ENCODE measurements at regions not wholly inside any gene's neighbourhood (a gene's known extent, or its start where the extent isn't known, plus 50 kb on each side); places are given as distances from the start of the nearest gene placed in this dataset.

DNA sequence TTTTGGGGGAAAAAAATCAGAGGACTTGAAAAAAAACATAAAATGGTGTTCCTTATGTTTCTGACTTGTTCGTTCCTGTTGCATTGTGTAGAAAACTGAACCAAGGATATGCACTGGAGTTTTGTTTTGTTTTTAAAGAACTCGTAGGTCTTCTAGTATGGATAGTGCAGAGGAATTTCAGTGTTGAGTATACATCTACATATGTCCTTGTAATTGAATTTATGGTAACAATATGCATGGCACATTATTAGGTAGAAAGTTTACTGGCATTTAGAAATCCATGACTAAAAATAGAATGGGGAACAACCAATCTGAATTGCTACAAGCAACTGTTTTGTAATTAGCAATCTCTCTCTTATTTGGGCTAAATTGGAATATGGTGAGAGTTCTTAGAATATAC is 188.3 kb upstream of the ZRANB2 start:
- DNase-seq (ENCODE audit: low read depth in 4 of 4, low spot score in 2 of 4), result no peak

DNA sequence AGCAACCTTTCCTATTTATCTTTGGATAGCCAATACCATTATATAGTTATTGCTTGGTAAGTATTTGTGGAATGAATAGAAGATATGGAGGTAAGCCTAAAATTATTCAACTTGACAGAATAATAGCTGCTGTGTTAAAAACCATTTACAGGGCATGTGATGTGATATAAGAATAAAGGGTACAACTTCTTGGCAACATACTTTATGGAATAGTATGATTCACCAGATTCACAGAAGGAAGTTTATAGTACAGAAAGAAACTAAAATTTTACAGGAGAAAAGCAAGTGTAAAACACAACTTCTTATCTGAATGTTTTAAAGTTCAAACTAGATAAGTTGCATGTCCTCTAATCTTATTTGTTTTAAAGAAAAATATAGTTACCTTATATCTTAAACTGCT is 186.4 kb upstream of the ZRANB2 start:
- no peak for DNase-seq (ENCODE audit: low read depth in 4 of 4, low spot score in 2 of 4)

DNA sequence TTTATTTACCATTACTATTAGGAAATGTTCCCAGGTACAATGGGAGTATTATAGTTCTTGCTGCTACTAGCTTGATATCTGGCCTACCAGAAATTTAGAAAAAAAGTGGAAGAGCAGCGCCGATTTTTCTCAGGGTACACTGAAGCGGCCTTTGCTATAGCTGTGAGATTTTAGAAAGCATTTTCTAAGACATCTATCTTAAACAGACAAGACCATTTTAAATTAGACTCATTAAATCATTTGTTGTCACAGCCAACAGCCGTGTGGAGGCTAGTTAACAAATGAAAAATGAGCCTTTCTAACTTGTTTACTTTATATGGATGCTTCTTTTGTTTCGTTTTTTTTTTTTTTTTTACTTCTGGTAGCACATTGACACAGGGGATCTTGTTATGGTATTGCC is 183.2 kb upstream of the ZRANB2 start:
- no peak for DNase-seq (ENCODE audit: low read depth in 4 of 4, low spot score in 2 of 4)

DNA sequence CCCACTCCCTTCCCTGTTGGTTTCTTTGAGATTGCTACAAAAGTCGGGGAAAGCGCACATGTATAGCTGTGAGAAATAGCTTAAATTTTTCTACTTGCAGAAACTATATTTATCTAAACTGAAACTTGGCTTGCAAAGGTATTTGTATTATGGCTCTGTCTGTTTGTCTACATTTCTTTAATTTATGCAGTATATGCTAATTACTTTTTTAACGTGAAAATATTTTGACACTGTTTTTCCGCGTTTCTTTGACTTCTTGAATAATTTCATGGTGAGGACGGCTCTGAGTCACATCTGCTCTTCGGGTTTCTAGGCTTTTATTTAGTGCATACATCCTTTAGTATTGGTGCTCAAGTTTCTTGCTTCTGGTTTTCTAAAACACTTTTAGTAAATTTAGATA is 182.1 kb upstream of the ZRANB2 start:
- DNase-seq (ENCODE audit: low read depth in 4 of 4, low spot score in 2 of 4), result no peak

DNA sequence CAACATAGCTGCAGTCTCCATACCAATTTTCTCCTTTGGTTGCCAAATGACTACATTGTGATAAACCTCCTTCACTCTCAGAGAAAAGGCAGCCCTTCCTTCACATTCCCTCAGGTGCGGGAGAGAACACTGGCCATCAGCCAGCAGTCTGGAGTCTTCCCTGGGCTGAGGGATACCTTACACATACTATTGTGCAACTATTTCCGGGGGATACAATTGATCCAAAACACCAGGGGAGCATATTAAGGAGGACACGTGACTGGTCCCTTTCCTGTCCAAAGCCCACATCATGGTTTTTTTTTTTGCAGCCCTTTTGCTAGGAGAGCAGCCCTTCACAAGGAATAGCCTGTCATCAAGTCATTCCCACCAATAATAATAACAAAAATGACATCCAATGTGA is 172.1 kb upstream of the ZRANB2 start:
- no peak for DNase-seq (ENCODE audit: low read depth in 4 of 4, low spot score in 2 of 4)

DNA sequence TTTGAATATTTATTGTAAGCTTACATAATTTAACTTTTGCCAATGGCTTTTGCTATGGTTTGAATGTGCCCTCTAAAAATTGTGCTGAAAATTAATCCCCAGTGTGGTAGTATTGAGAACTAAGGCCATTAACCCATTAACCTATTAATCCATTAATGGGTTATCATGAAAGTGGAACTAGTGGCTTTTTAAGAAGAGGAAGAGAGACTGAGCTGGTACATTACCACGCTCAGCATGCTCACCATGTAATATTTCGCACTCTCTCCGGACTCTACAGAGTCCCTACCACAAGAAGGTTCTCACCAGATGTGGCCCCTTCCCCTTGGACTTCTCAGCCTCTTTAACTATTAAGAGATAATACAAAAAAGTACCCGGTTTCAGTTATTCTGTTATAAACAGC is 164.4 kb upstream of the ZRANB2 start:
- DNase-seq (ENCODE audit: low read depth in 4 of 4, low spot score in 2 of 4), result no peak

DNA sequence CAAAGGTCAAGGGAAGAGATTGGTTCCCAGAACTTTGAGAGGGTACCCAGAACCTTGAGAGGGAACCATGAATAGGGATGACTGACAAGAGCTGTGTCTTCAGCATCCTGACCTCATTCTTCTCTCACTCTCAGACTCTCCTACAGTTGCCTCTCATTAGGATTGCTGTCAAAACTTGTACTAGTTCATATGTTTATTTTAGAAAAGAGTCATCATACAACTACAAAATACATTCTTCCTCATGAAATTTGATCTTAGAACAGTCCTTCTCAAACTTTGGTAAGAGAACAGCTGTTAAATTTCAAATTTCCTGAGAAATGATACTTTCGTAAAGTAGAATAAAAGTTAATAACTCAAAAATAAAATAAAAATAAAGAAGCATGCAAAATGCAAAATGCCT is 161.4 kb upstream of the ZRANB2 start:
- no peak for DNase-seq (ENCODE audit: low read depth in 4 of 4, low spot score in 2 of 4)

DNA sequence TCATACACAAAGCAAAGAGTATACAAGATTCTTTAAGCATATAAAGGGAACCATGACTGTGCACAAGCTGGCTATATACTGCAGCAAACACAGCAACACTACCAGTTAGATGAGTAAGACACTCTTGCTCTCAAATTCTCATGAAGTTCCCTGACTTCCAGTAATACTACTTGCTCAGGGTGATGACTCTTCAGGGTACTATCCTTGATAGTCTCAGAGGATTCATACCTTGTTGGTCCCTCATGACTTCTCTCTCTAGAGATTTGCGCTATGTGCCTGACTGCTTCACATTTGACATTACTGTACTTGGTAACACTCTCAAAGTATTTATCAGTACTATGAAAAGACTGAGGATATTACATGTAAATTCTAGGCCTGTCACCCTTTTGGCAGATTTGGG is 159.8 kb upstream of the ZRANB2 start:
- no peak for DNase-seq (ENCODE audit: low read depth in 4 of 4, low spot score in 2 of 4)

DNA sequence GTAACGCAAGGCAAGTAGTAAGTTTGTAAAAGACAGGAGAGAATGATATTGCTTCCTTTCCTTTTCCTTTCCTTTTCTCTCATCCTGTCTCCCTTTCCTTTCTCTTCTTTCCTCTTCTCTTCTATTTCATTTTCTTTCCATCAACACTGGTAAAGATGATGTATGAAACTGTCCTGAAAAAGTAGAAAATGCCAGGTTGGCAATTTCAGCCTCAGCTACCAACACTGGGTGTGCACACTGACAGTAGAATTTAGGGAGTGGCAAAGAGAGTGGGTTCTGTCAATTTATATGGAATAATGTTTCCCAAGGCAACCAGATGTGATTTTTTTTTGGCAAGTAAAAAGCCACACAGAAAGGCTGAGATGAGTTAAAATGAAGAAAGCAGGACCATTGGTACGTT is 155.7 kb upstream of the ZRANB2 start:
- DNase-seq (ENCODE audit: low read depth in 4 of 4, low spot score in 2 of 4), result no peak

DNA sequence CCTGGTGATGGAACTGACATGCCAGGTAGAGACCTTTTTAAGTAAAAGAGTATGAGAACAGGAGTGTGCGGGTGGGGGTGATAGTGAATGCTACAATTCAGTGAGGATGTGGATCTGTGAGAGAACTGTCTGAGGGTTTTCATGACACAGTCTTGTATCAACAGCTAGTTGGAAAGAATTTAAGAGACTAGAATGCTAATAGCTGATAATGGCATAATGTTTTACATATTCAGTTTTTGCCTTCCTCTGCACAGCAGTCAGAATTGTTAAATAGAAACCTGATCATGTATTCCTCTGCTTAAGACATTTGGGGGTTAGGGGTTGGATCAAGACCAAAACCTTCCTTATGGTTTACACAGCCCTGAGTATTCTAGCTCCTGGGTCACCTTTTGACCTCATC is 152.8 kb upstream of the ZRANB2 start:
- no peak for DNase-seq (ENCODE audit: low read depth in 4 of 4, low spot score in 2 of 4)

DNA sequence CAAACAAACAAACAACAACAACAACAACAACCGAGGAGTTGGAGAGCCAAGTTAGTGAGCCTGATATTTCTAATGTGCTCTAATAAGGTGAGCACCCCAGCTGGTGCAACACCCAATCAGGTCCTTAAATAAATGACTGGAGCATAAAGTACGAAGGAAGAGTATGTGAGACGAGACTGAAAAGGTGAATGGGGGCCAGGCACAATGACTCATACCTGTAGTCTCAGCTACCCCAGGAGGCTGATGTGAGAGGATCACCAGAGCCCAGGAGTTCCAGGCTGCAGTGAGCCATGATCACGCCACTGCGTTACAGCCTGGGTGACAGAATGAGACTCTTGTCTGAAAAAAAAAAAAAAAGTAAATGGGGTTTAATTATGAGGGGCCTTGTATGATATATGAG is 152.0 kb upstream of the ZRANB2 start:
- DNase-seq (ENCODE audit: low read depth in 4 of 4, low spot score in 2 of 4), result no peak

DNA sequence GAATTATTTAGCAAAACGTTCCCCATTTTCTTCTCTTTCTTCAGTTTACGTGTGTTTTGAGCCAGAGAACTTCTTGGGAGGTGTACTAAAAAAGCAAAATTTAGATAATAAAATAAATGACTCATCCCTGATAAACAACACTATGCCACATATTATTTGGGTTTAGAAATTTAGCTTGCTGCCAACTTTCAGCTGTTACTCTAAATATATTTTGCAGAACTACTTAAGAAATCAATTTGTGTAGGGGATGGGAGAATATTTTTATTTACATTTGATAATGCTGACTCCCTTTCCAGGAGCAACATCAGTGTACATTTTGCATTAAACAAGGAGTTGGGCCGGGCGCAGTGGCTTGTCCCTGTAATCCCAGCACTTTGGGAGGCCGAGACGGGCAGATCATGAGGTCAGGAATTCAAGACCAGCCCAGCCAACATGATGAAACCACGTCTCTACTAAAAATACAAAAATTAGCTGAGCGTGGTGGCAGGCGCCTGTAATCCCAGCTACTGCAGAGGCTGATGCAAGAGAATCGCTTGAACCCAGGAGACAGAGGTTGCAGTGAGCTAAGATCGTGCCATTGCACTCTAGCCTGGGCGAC is 151.4 kb upstream of the ZRANB2 start:
- DNase-seq (ENCODE audit: low read depth in 4 of 4, low spot score in 2 of 4), result no peak

DNA sequence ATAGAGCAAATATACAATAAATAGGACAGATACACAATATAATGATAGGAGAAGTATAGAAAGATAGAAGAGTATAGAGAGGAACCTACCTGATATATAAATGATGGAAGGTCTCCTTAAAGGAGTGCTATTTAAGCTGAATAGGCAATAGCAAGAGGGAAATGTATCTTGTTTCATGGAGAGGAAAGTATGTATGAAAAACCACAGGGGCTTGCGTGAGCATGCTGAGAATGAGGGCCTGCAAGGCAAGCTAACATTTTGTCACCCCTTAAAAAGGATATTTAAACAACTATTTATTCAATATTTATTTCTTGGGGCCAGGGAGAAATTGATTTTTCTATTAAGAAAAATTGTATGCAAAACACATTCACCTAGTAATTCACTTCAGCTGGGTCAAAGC is 150.9 kb upstream of the ZRANB2 start:
- no peak for DNase-seq (ENCODE audit: low read depth in 4 of 4, low spot score in 2 of 4)

DNA sequence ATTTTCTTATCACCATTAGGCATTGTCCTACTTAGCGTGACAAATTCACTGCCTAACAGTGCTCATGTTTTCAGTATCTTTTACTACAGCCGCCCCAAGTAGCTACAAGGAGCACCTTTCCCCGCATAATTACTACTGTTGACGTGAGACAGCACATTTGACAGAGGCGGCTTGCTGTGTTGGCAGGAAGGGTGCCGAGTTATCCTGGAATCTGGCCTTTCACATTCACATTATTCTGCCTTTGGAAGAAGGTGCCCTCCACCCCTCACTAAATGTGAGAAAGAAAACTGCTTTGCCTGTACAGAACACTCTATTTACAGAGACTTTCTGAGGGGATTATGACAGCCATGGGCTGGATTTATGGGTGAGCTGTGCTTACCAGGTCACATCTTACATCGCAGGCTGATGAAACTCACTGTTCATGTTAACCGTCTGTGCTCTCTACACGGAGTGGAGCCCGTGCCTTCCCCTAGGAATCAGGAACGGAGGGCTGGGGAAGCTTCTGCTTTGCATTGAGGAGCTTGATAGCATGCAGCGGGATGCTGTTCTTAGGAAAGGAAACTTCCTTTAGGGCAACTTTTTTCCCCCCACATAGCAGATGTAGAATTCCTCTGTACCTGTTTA is 148.0 kb upstream of the ZRANB2 start:
- DNase-seq (ENCODE audit: low read depth in 4 of 4, low spot score in 2 of 4), result no peak

DNA sequence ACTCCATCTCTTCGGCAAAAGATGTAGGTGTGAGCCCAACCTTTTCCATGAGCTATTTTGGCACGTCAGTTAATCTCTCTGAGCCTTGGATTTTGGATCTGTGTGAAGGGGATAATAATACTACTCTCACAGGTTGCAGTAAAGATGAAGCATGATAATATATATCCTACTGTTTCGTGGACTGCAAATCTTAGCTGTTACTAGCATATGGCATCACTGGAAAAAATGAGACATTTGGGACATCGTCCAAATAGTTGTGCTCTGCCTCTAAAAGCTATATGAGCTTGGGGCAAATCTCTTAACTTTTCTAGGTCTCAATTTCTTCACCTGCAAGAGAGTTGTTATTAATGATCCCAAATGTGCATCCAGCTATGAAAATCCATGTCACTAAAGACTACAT is 147.4 kb upstream of the ZRANB2 start:
- no peak for DNase-seq (ENCODE audit: low read depth in 4 of 4, low spot score in 2 of 4)

DNA sequence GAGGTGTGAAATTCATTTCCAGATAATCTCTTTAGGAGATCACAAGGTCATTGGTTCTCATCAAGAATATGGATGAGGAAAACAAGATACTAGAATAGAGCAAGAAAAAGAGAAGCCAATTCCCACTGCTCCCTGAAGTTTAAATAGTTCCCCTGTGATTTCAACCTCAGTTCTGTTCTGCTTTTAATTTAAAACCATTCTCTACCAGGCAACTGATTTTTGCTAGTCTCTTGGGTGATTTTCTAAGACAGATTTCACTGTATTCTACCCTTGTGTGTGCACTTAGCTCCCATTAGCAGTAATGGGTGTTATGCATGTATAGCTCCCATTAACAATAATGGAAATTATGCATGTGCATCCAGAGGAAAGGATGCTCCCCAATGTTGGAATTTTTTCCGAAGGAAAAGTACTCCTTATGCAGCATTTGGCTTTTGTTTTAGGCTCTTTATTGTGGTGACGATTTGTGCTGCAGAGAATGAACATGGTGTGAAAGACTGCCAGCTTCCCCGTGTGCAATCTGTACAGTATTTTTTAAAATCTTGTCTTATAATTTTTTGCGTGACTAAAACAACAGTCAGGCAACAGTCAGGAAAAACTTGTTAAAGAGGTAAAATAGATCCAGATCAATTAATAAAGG is 144.0 kb upstream of the ZRANB2 start:
- no peak for DNase-seq (ENCODE audit: low read depth in 4 of 4, low spot score in 2 of 4)

DNA sequence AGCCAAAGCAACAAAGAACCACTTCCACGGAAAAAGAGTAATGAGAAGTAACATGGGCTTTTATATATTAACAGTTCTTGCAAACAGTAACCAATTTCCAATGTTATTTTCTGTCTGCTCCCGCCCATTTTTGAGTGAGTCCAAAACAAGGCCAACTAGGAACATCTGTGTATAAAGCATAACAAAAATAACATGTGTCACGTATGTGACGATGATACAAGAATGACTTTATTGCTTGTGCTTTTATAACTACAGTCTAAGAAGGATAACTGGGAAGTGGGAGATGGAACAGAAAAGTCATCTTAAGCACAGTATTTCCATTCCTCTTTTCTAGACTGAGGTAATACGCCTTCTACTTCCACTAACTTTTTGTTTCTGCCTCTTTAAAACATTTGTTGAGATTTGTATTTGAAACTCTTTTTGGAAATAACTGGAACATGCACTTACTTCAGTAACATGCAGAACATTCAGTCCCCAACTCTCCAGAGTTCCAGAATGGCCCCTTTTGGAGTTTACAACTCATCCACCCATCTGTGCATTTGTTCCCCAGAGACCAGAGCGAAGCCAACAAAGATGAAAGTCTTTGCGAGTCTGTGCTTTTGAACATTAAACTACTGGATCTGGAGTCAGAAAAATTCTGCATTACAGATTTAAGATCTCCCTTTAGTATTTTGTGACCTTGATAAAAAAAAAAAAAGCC is 143.0 kb upstream of the ZRANB2 start:
- no peak for DNase-seq (ENCODE audit: low read depth in 4 of 4, low spot score in 2 of 4)

DNA sequence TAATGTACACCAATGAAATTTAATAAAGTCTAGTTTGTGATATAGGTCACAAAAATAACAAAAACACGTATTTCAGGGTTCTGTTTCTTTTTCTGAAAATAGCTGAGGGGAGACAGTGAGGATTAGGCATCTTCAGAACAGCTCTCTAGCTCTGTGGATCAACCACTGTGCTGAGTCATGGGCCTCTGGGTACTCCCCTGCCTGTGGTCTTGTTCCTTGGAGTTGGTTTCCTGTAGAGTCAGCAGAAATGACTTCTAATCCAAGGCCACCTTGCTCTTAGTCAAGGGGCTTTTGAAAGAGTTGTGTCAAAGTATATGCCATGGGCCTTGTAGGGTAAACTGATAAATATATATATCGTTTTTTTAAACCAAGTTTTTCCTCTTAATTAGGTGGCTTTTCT is 141.8 kb upstream of the ZRANB2 start:
- no peak for DNase-seq (ENCODE audit: low read depth in 4 of 4, low spot score in 2 of 4)

DNA sequence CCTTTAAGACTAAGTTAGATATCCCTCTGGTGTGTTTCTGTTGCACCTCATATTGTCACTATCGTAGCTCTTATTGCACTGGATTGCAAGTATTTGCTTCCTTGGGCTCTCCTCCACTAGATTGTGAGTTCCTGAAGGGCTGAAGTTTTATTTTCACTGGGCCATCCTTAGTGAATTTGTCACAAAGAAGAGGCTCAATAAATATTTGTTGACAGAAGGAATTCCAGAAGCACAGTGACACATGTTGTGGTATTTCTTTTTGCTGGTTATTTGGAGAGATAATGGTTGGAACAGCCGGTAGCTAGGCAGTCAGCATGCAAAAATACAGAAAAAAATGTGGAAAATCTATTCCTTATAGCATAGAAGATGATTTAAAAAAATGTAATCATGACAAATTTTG is 129.9 kb upstream of the ZRANB2 start:
- DNase-seq (ENCODE audit: low read depth in 4 of 4, low spot score in 2 of 4), result no peak

DNA sequence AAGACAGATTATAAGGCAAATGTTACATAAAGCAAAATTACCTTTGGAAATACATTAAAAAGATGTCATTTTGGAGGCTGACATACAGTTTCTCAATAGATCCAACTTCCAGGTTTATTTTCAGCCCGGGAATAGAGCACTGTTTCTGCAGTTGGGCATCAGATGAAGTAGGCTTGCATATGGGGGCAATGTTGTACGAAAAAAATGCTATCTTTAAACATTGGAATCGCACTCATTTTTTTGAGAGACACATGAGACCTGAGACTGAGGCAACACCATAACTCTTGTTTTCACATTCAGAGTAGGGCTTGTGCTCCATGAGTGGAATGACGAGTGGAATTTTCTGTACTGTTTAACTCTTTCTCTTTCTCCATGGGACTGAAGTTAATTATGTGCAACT is 122.4 kb upstream of the ZRANB2 start:
- DNase-seq (ENCODE audit: low read depth in 4 of 4, low spot score in 2 of 4), result no peak

DNA sequence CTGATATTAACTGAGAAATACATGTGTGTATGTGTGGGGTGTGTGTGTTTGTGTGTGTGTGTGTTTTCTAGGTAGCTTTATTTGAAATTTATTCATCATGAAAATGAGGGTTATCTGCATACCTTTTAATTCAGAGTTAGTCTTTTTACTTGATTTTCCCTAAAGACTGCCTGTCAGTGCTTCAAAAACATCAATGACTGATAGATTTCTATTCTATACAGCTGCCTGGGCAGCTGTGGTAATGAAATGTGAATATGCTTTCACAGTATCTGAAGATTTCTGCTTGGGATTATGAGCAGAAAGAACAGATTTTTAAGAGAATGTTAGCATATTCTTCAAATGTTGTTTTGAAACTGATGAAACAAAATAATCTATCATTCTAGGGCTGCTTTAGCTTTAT is 119.7 kb upstream of the ZRANB2 start:
- DNase-seq (ENCODE audit: low read depth in 4 of 4, low spot score in 2 of 4), result no peak

DNA sequence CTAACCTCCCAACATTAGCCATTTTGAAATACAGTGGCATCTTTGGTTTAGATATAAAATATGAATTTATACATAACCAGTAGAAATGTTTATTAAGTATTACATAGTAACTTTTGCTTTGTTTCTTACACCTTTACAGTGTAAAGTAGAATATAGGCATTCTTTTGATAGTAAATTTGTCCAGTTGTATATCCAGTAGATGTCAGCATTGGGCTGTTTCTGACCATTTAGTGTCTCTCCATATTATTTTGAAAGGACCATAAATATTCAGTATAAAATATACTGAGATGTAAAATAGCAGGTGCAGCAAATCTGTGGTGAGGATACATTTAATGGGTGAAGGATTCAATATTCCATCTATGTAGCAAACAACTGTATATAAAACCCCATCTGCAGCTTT is 115.8 kb upstream of the ZRANB2 start:
- DNase-seq (ENCODE audit: low read depth in 4 of 4, low spot score in 2 of 4), result no peak
